SK-N-SH treated with all-trans-retinoic acid at 6 μM for 48 hours (cell line): ENCODE measurements at regions not wholly inside any gene's neighbourhood (a gene's known extent, or its start where the extent isn't known, plus 50 kb on each side); places are given as distances from the start of the nearest gene placed in this dataset.

Experiments
- CSRNP3 ChIP-seq: fragments of 250-450 bp; sonication (Bioruptor Pico); IDR thresholded peaks from 2 replicates; pipeline ENCODE4 v1.5.1; 2021; ENCODE audit warnings: mild to moderate bottlenecking, moderate library complexity
- ESRRG ChIP-seq: fragments of 250-450 bp; sonication (Bioruptor Pico); IDR thresholded peaks from 2 replicates; pipeline ENCODE4 v1.6.1; 2021; ENCODE audit warnings: mild to moderate bottlenecking
- GLIS3 ChIP-seq: fragments of 250-450 bp; sonication (Bioruptor Pico); IDR thresholded peaks from 2 replicates; pipeline ENCODE4 v1.5.0; 2020; ENCODE audit warnings: mild to moderate bottlenecking, moderate library complexity
- ISL1 ChIP-seq: fragments of 250-450 bp; sonication (Bioruptor Pico); IDR thresholded peaks from 2 replicates; pipeline ENCODE4 v2.1.2; 2022; ENCODE audit warnings: mild to moderate bottlenecking, moderate library complexity
- RARB ChIP-seq: fragments of 250-450 bp; sonication (Bioruptor Pico); IDR thresholded peaks from 2 replicates; pipeline ENCODE4 v1.8.0; 2021; ENCODE audit warnings: mild to moderate bottlenecking, moderate library complexity
- SNAI2 ChIP-seq: fragments of 250-450 bp; sonication (Bioruptor Pico); IDR thresholded peaks from 2 replicates; pipeline ENCODE4 v1.5.0; 2020; ENCODE audit warnings: mild to moderate bottlenecking, moderate library complexity
- TCF4 ChIP-seq: fragments of 250-450 bp; sonication (Bioruptor Pico); IDR thresholded peaks from 2 replicates; pipeline ENCODE4 v1.8.0; 2021; ENCODE audit warnings: mild to moderate bottlenecking, moderate library complexity, borderline replicate concordance
- ZFP3 ChIP-seq: fragments of 250-450 bp; sonication (Bioruptor Pico); IDR thresholded peaks from 2 replicates; pipeline ENCODE4 v1.5.0; 2020; ENCODE audit warnings: mild to moderate bottlenecking, moderate library complexity
- ZFP30 ChIP-seq: fragments of 450-650 bp; formaldehyde crosslinking; IDR thresholded peaks from 2 replicates; pipeline ENCODE4 v1.5.0; 2022; ENCODE audit warnings: mild to moderate bottlenecking, moderate library complexity
- ZNF565 ChIP-seq: fragments of 450-650 bp; formaldehyde crosslinking; conservative IDR thresholded peaks from 2 replicates; pipeline ENCODE4 v1.5.0; 2020; ENCODE audit warnings: low read depth, mild to moderate bottlenecking, moderate library complexity
- ZNF8 ChIP-seq: fragments of 450-650 bp; formaldehyde crosslinking; IDR thresholded peaks from 2 replicates; pipeline ENCODE4 v1.5.0; 2020; ENCODE audit warnings: mild to moderate bottlenecking, moderate library complexity
- TF ChIP-seq, protein P1 (sequence below): fragments of 250-450 bp; sonication (Bioruptor Pico); IDR thresholded peaks from 2 replicates; pipeline ENCODE4 v1.8.0; 2020; ENCODE audit warnings: mild to moderate bottlenecking, moderate library complexity, borderline replicate concordance
- TF ChIP-seq, protein P2 (sequence below): fragments of 250-450 bp; sonication (Bioruptor Pico); IDR thresholded peaks from 2 replicates; pipeline ENCODE4 v1.5.1; 2020; ENCODE audit warnings: low read depth, mild to moderate bottlenecking, moderate library complexity

GRCh38 chr2:18845854-18846445, 256.6 kb upstream of the NT5C1B start:
- no peak for TF ChIP-seq ZFP3
- TF ChIP-seq SNAI2: no peak
- no peak for TF ChIP-seq ESRRG
- no peak for TF ChIP-seq ZNF8 (CRISPR knock-in tag)
- TF ChIP-seq, protein P1, sequence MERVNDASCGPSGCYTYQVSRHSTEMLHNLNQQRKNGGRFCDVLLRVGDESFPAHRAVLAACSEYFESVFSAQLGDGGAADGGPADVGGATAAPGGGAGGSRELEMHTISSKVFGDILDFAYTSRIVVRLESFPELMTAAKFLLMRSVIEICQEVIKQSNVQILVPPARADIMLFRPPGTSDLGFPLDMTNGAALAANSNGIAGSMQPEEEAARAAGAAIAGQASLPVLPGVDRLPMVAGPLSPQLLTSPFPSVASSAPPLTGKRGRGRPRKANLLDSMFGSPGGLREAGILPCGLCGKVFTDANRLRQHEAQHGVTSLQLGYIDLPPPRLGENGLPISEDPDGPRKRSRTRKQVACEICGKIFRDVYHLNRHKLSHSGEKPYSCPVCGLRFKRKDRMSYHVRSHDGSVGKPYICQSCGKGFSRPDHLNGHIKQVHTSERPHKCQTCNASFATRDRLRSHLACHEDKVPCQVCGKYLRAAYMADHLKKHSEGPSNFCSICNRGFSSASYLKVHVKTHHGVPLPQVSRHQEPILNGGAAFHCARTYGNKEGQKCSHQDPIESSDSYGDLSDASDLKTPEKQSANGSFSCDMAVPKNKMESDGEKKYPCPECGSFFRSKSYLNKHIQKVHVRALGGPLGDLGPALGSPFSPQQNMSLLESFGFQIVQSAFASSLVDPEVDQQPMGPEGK (CRISPR knock-in tag): no peak
- 0 out of 2 replicates have a peak, but pooled peaks have one; percentile 19 for TF ChIP-seq ISL1 (CRISPR knock-in tag)
- TF ChIP-seq GLIS3 (CRISPR knock-in tag): no peak
- TF ChIP-seq RARB: no peak
- no peak for TF ChIP-seq ZNF565 (CRISPR knock-in tag)
- TF ChIP-seq CSRNP3 (CRISPR knock-in tag): no peak
- TF ChIP-seq ZFP30 (CRISPR knock-in tag): no peak
- no peak for TF ChIP-seq TCF4 (CRISPR knock-in tag)
- TF ChIP-seq, protein P2, sequence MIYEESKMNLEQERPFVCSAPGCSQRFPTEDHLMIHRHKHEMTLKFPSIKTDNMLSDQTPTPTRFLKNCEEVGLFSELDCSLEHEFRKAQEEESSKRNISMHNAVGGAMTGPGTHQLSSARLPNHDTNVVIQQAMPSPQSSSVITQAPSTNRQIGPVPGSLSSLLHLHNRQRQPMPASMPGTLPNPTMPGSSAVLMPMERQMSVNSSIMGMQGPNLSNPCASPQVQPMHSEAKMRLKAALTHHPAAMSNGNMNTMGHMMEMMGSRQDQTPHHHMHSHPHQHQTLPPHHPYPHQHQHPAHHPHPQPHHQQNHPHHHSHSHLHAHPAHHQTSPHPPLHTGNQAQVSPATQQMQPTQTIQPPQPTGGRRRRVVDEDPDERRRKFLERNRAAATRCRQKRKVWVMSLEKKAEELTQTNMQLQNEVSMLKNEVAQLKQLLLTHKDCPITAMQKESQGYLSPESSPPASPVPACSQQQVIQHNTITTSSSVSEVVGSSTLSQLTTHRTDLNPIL (CRISPR knock-in tag): no peak
